ENCODE measurements at regions not wholly inside any gene's neighbourhood (a gene's known extent, or its start where the extent isn't known, plus 50 kb on each side); places are given as distances from the start of the nearest gene placed in this dataset.
A peak's percentile ranks its signal among the peaks of the same experiment; 100 is the strongest.

- no peak overlapping the region for H2BK120ac ChIP-seq (ENCODE audit: low read depth, low read length)
- no peaks in the 10 kb centered on the region for H3K79me1 ChIP-seq (ENCODE audit: low read depth, low read length)
- H3K36me3 ChIP-seq (replicated peaks in 1 of 2; ENCODE audit: control insufficient read depth in 2 of 2, insufficient read depth in 2 of 2, low read length in 2 of 2): no peaks in the 10 kb centered on the region
- H2BK12ac ChIP-seq (ENCODE audit: low read length): no peak overlapping the region
- no peak overlapping the region for H4K91ac ChIP-seq (ENCODE audit: low read depth, low read length, poor library complexity)
- H3K23ac ChIP-seq (ENCODE audit: low read depth, low read length, poor library complexity): no peak overlapping the region
- H4K8ac ChIP-seq (ENCODE audit: low read depth, low read length): no peak overlapping the region
- no peak overlapping the region for H3K4me3 ChIP-seq (ENCODE audit: low read length in 2 of 2)
- H3K9ac ChIP-seq (ENCODE audit: low read depth, low read length, poor library complexity): no peak overlapping the region
- H2BK5ac ChIP-seq (ENCODE audit: low read length): no peak overlapping the region
- DNase-seq (ENCODE audit: low spot score): no peak
- peaks cover 0 to 2% of the 10 kb centered on the region in 2 donors for H3K9me3 ChIP-seq (replicated peaks in 1 of 2; ENCODE audit: control insufficient read depth in 2 of 2, insufficient read depth in 1 of 2, low read depth in 1 of 2, low read length in 2 of 2)
- no peak overlapping the region for H3K27ac ChIP-seq (replicated peaks; ENCODE audit: low read length)
- H3K4me2 ChIP-seq (ENCODE audit: insufficient read depth, low read length, poor library complexity, severe bottlenecking): no peak overlapping the region
- whole genome bisulfite sequencing, 2 donors (ENCODE audit: extremely low coverage in 2 of 2, insufficient read length in 2 of 2, insufficient replicate concordance in 1 of 2): no CpG with 5 or more reads among the region's 1 CpG
- H2BK15ac ChIP-seq (ENCODE audit: low read length): no peak overlapping the region
- H3K27me3 ChIP-seq (ENCODE audit: control insufficient read depth in 3 of 3, insufficient read depth in 3 of 3, low read depth in 1 of 3, low read length in 3 of 3): no peaks in the 10 kb centered on the region
- no peak overlapping the region for H3K4ac ChIP-seq (ENCODE audit: low read length)
- H2AFZ ChIP-seq (ENCODE audit: low read length): no peak overlapping the region
- no peak overlapping the region for H2AK5ac ChIP-seq (ENCODE audit: low read depth, low read length)
- no peak overlapping the region for H3K18ac ChIP-seq (ENCODE audit: low read length)
- peaks cover 10 to 13% of the 10 kb centered on the region in 2 donors for H3K4me1 ChIP-seq (ENCODE audit: control insufficient read depth in 2 of 2, insufficient read depth in 1 of 2, low read depth in 1 of 2, low read length in 2 of 2)
- H3K14ac ChIP-seq (ENCODE audit: low read length): no peak overlapping the region
Measured at GRCh38 chr11:15662285-15662684, 547.6 kb downstream of the INSC start.

- no peak overlapping the region for H2BK12ac ChIP-seq (ENCODE audit: low read length)
- no peak overlapping the region for H3K4me2 ChIP-seq (ENCODE audit: insufficient read depth, low read length, poor library complexity, severe bottlenecking)
- no peak overlapping the region for H2AK5ac ChIP-seq (ENCODE audit: low read depth, low read length)
- DNase-seq (ENCODE audit: low spot score): peak; percentile 61
- H3K36me3 ChIP-seq (replicated peaks in 1 of 2; ENCODE audit: control insufficient read depth in 2 of 2, insufficient read depth in 2 of 2, low read length in 2 of 2): no peaks in the 10 kb centered on the region
- H3K27ac ChIP-seq (replicated peaks; ENCODE audit: low read length): peak overlapping the region; percentile 11
- no peak overlapping the region for H4K91ac ChIP-seq (ENCODE audit: low read depth, low read length, poor library complexity)
- no peak overlapping the region for H4K8ac ChIP-seq (ENCODE audit: low read depth, low read length)
- no peak overlapping the region for H3K4ac ChIP-seq (ENCODE audit: low read length)
- no CpG with 5 or more reads among the region's 7 CpGs for WGBS, 2 donors (ENCODE audit: extremely low coverage in 2 of 2, insufficient read length in 2 of 2, insufficient replicate concordance in 1 of 2)
- no peak overlapping the region for H3K23ac ChIP-seq (ENCODE audit: low read depth, low read length, poor library complexity)
- H3K4me3 ChIP-seq (ENCODE audit: low read length in 2 of 2): no peak overlapping the region
- H2BK5ac ChIP-seq (ENCODE audit: low read length): no peak overlapping the region
- H2BK120ac ChIP-seq (ENCODE audit: low read depth, low read length): no peak overlapping the region
- no peaks in the 10 kb centered on the region for H3K79me1 ChIP-seq (ENCODE audit: low read depth, low read length)
- H3K4me1 ChIP-seq (ENCODE audit: control insufficient read depth in 2 of 2, insufficient read depth in 1 of 2, low read depth in 1 of 2, low read length in 2 of 2): peaks cover 10 to 13% of the 10 kb centered on the region in 2 donors
- H3K27me3 ChIP-seq (ENCODE audit: control insufficient read depth in 3 of 3, insufficient read depth in 3 of 3, low read depth in 1 of 3, low read length in 3 of 3): no peaks in the 10 kb centered on the region
- H3K9me3 ChIP-seq (replicated peaks in 1 of 2; ENCODE audit: control insufficient read depth in 2 of 2, insufficient read depth in 1 of 2, low read depth in 1 of 2, low read length in 2 of 2): peaks cover 0 to 2% of the 10 kb centered on the region in 2 donors
- no peak overlapping the region for H3K9ac ChIP-seq (ENCODE audit: low read depth, low read length, poor library complexity)
- H3K14ac ChIP-seq (ENCODE audit: low read length): no peak overlapping the region
- no peak overlapping the region for H2BK15ac ChIP-seq (ENCODE audit: low read length)
- peak overlapping the region; percentile 4 for H2AFZ ChIP-seq (ENCODE audit: low read length)
- H3K18ac ChIP-seq (ENCODE audit: low read length): no peak overlapping the region
Measured at GRCh38 chr11:15663777-15664218, 549.1 kb downstream of the INSC start.

- H3K27ac ChIP-seq (replicated peaks; ENCODE audit: low read length): no peak overlapping the region
- no peak overlapping the region for H2BK15ac ChIP-seq (ENCODE audit: low read length)
- H2AK5ac ChIP-seq (ENCODE audit: low read depth, low read length): no peak overlapping the region
Measured at GRCh38 chr11:15665368-15665871, 550.7 kb downstream of the INSC start.

GRCh38 chr11:15667127-15667725 lies 552.5 kb downstream of the INSC start:
- H2BK120ac ChIP-seq (ENCODE audit: low read depth, low read length): no peak overlapping the region
- no peak for DNase-seq (ENCODE audit: low spot score)

More at GRCh38 chr11:15665368-15665871, 550.7 kb downstream of the INSC start:
- Histone ChIP-seq H3K36me3 (replicated peaks in 1 of 2; ENCODE audit: control insufficient read depth in 2 of 2, insufficient read depth in 2 of 2, low read length in 2 of 2) (no peaks in the 10 kb centered on the region), H2BK5ac (ENCODE audit: low read length) (no peak overlapping the region), H3K27me3 (ENCODE audit: control insufficient read depth in 3 of 3, insufficient read depth in 3 of 3, low read depth in 1 of 3, low read length in 3 of 3) (no peaks in the 10 kb centered on the region), H3K9me3 (replicated peaks in 1 of 2; ENCODE audit: control insufficient read depth in 2 of 2, insufficient read depth in 1 of 2, low read depth in 1 of 2, low read length in 2 of 2) (peaks cover 0 to 2% of the 10 kb centered on the region in 2 donors), H3K18ac (ENCODE audit: low read length) (no peak overlapping the region), H2AFZ (ENCODE audit: low read length) (no peak overlapping the region), H3K4me1 (ENCODE audit: control insufficient read depth in 2 of 2, insufficient read depth in 1 of 2, low read depth in 1 of 2, low read length in 2 of 2) (peaks cover 10 to 15% of the 10 kb centered on the region in 2 donors), H3K23ac (ENCODE audit: low read depth, low read length, poor library complexity) (no peak overlapping the region), H3K4me3 (ENCODE audit: low read length in 2 of 2) (no peak overlapping the region), H3K4ac (ENCODE audit: low read length) (no peak overlapping the region), H3K4me2 (ENCODE audit: insufficient read depth, low read length, poor library complexity, severe bottlenecking) (no peak overlapping the region), H2BK12ac (ENCODE audit: low read length) (no peak overlapping the region), H3K14ac (ENCODE audit: low read length) (no peak overlapping the region), H3K9ac (ENCODE audit: low read depth, low read length, poor library complexity) (no peak overlapping the region), H2BK120ac (ENCODE audit: low read depth, low read length) (no peak overlapping the region), H4K91ac (ENCODE audit: low read depth, low read length, poor library complexity) (no peak overlapping the region), H4K8ac (ENCODE audit: low read depth, low read length) (no peak overlapping the region), H3K79me1 (ENCODE audit: low read depth, low read length) (no peaks in the 10 kb centered on the region)
- DNase-seq (ENCODE audit: low spot score): no peak
- no CpG with 5 or more reads among the region's 4 CpGs for WGBS, 2 donors (ENCODE audit: extremely low coverage in 2 of 2, insufficient read length in 2 of 2, insufficient replicate concordance in 1 of 2)

More at GRCh38 chr11:15667127-15667725, 552.5 kb downstream of the INSC start:
- H4K91ac ChIP-seq (ENCODE audit: low read depth, low read length, poor library complexity): no peak overlapping the region
- H3K23ac ChIP-seq (ENCODE audit: low read depth, low read length, poor library complexity): no peak overlapping the region
- no peaks in the 10 kb centered on the region for H3K36me3 ChIP-seq (replicated peaks in 1 of 2; ENCODE audit: control insufficient read depth in 2 of 2, insufficient read depth in 2 of 2, low read length in 2 of 2)
- no CpG with 5 or more reads among the region's 3 CpGs for WGBS, 2 donors (ENCODE audit: extremely low coverage in 2 of 2, insufficient read length in 2 of 2, insufficient replicate concordance in 1 of 2)
- H2BK5ac ChIP-seq (ENCODE audit: low read length): no peak overlapping the region
- no peak overlapping the region for H2AFZ ChIP-seq (ENCODE audit: low read length)
- no peak overlapping the region for H2AK5ac ChIP-seq (ENCODE audit: low read depth, low read length)
- no peak overlapping the region for H2BK15ac ChIP-seq (ENCODE audit: low read length)
- H3K79me1 ChIP-seq (ENCODE audit: low read depth, low read length): no peaks in the 10 kb centered on the region
- H2BK12ac ChIP-seq (ENCODE audit: low read length): no peak overlapping the region
- H3K14ac ChIP-seq (ENCODE audit: low read length): no peak overlapping the region
- peaks cover 15 to 17% of the 10 kb centered on the region in 2 donors for H3K4me1 ChIP-seq (ENCODE audit: control insufficient read depth in 2 of 2, insufficient read depth in 1 of 2, low read depth in 1 of 2, low read length in 2 of 2)
- H3K27ac ChIP-seq (replicated peaks; ENCODE audit: low read length): no peak overlapping the region
- H3K4me3 ChIP-seq (ENCODE audit: low read length in 2 of 2): no peak overlapping the region
- H4K8ac ChIP-seq (ENCODE audit: low read depth, low read length): no peak overlapping the region
- no peak overlapping the region for H3K4me2 ChIP-seq (ENCODE audit: insufficient read depth, low read length, poor library complexity, severe bottlenecking)
- H3K9ac ChIP-seq (ENCODE audit: low read depth, low read length, poor library complexity): no peak overlapping the region
- H3K18ac ChIP-seq (ENCODE audit: low read length): no peak overlapping the region
- no peaks in the 10 kb centered on the region for H3K27me3 ChIP-seq (ENCODE audit: control insufficient read depth in 3 of 3, insufficient read depth in 3 of 3, low read depth in 1 of 3, low read length in 3 of 3)
- H3K9me3 ChIP-seq (replicated peaks in 1 of 2; ENCODE audit: control insufficient read depth in 2 of 2, insufficient read depth in 1 of 2, low read depth in 1 of 2, low read length in 2 of 2): peaks cover 0 to 2% of the 10 kb centered on the region in 2 donors
- H3K4ac ChIP-seq (ENCODE audit: low read length): no peak overlapping the region

All from neuronal stem cell (in vitro differentiated cells).